Activated T-helper 1 cell treated with anti-CD3 and anti-CD28 coated beads, Interleukin-12 subunit alpha, Interleukin-12 subunit beta, Interleukin-2, Interleukin-4 antibody, amounts not matched to agents 30 ng/mL and 10 ng/mL and 1 ng/mL, durations not matched to agents 14 hours and 24 hours and 36 hours (primary cell): ENCODE measurements at regions not wholly inside any gene's neighbourhood (a gene's known extent, or its start where the extent isn't known, plus 50 kb on each side); places are given as distances from the start of the nearest gene placed in this dataset.

Experiments used
- DNase-seq: peaks from one replicate; pipeline ENCODE4 v3.0.0; 2021; ENCODE audit warnings: low spot score
- H3K27ac Mint-ChIP-seq: one replicate; pipeline ENCODE4 v1.8.0; 2021; ENCODE audit warnings: mild to moderate bottlenecking, mixed read lengths
- H3K27me3 Mint-ChIP-seq: one replicate; pipeline ENCODE4 v1.8.0; 2022; ENCODE audit warnings: mild to moderate bottlenecking, moderate library complexity, mixed read lengths; ENCODE audit not compliant: insufficient read depth
- H3K36me3 Mint-ChIP-seq: one replicate; pipeline ENCODE4 v1.8.0; 2021; ENCODE audit warnings: low read depth, mixed read lengths
- H3K4me1 Mint-ChIP-seq: one replicate; pipeline ENCODE4 v1.8.0; 2021; ENCODE audit warnings: low read depth, mixed read lengths
- H3K4me3 Mint-ChIP-seq: one replicate; pipeline ENCODE4 v1.8.0; 2021; ENCODE audit warnings: mild to moderate bottlenecking, moderate library complexity, mixed read lengths
- H3K9me3 Mint-ChIP-seq: one replicate; pipeline ENCODE4 v1.8.0; 2021; ENCODE audit warnings: mixed read lengths
- intact Hi-C: fragments of 100-400 bp; cut with micrococcal nuclease; formaldehyde crosslinking; loops from one replicate; pipeline ENCODE4 v1.15.1; 2024

DNA sequence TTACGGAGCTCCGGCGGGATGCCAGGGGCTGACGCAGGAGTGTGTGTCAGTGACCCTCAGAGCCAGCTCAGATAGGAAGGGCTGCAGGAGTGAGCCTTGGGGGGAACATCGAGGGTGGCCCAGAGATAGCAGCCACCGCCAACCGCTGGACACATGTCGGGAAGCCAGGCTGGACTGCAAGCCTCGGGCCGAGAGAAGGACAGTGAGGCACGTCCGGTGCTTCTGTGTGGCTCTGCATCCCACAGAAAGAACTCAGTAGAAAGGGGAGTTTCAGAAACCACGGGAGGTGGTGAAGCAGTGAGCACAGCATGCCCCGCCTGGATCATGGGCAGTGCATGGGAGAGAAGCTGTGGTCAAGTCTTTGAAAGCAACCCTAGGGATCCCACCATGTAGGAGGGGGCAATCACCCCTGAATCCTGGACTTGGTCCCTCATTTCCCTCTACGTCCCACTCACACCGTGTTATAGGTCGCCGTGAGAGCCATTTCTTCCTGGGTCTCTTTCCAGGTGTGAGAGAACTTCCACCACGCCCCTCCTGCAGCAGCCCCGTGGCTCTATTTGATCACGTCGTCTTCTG is 383.7 kb upstream of the CDH4 start:
- DNase-seq = no peak
- Mint-ChIP-seq H3K9me3 (no peaks in the 10 kb centered on the region), H3K4me1 (no peaks in the 10 kb centered on the region), H3K4me3 (no peak overlapping the region), H3K27me3 (no peaks in the 10 kb centered on the region), H3K27ac (no peak overlapping the region), H3K36me3 (no peaks in the 10 kb centered on the region)
- intact Hi-C loops = no loop called here

DNA sequence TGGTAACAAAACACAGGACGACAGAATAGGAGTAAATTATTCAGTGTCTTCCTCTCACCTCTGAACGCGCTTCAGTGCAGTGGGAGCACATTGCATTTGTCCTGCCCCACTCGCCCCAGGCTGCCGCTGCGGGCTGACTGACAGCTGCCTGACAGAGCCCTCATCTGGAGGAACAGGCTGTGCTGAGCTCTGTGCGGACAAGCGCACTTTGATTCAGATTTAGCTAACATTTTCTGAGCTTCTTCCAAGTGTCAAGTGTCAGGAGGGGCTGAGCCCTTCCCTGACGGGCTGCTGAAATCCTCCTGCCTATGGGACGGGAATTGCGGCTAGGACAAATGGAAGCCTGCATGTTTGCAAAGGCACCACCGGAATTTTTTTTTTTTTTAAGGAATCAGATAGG is 383.0 kb upstream of the CDH4 start:
- intact Hi-C loops = no loop called here
- Mint-ChIP-seq H3K27ac (no peak overlapping the region), H3K4me1 (no peaks in the 10 kb centered on the region), H3K9me3 (no peaks in the 10 kb centered on the region), H3K4me3 (no peak overlapping the region), H3K36me3 (no peaks in the 10 kb centered on the region), H3K27me3 (no peaks in the 10 kb centered on the region)
- DNase-seq = no peak

DNA sequence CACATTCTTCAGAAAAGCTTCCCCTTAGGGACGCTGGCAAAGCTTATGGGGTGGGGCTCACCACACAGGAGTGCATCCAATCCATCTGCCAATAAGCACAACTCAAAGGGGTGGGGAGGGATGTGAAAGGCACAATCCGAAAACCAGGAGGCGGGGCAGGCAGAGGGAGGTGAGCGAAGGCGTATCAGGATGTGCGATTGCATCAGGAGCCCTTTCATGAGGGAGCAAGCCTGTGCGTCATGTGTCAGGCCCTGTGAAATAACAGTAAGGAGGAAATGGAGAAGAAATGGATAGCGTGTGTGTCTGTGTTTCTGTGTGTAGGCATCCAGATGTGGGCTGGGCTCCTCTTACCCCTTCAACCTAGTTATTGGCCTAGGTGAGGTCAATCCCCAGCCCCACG is 382.4 kb upstream of the CDH4 start:
- intact Hi-C loops = no loop called here
- Mint-ChIP-seq H3K4me1 (no peaks in the 10 kb centered on the region), H3K27me3 (no peaks in the 10 kb centered on the region), H3K4me3 (no peak overlapping the region), H3K9me3 (no peaks in the 10 kb centered on the region), H3K36me3 (no peaks in the 10 kb centered on the region), H3K27ac (no peak overlapping the region)
- no peak for DNase-seq

- intact Hi-C loops = no loop called here
- Mint-ChIP-seq H3K27ac (no peak overlapping the region), H3K36me3 (no peaks in the 10 kb centered on the region), H3K9me3 (no peaks in the 10 kb centered on the region), H3K4me1 (no peaks in the 10 kb centered on the region), H3K4me3 (no peak overlapping the region), H3K27me3 (no peaks in the 10 kb centered on the region)
- DNase-seq = no peak
These were observed 382.0 kb upstream of the CDH4 start for GRCh38 chr20:60870040-60870439.

DNA sequence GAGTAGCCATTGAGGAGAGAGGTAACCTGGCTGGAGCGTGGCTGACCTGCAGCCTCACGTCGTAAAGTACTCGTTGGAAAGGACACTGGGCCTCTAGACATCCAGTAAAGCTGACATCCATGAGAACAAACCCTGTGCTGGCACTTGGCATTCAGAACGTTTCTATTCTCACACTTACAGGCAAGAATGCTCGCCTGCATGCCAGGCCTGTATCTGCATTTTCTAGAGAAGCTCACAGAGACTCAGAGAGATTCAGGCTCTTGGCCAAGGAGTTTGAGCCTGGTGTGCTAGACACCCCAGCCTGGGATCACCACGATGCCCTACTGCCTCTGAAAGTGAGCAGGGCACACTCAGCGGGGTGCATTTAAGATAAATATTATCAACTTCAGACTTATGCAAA is 379.8 kb upstream of the CDH4 start:
- Mint-ChIP-seq H3K27ac (no peak overlapping the region), H3K4me3 (no peak overlapping the region), H3K4me1 (no peaks in the 10 kb centered on the region), H3K9me3 (no peaks in the 10 kb centered on the region), H3K27me3 (no peaks in the 10 kb centered on the region), H3K36me3 (no peaks in the 10 kb centered on the region)
- DNase-seq = no peak
- intact Hi-C loops = no loop called here

GRCh38 chr20:60877071-60877857 is 374.8 kb upstream of the CDH4 start:
- Mint-ChIP-seq H3K27me3 (no peaks in the 10 kb centered on the region), H3K4me3 (no peak overlapping the region), H3K4me1 (no peaks in the 10 kb centered on the region), H3K27ac (no peak overlapping the region), H3K36me3 (no peaks in the 10 kb centered on the region), H3K9me3 (no peaks in the 10 kb centered on the region)
- intact Hi-C loops = no loop called here
- DNase-seq = no peak

DNA sequence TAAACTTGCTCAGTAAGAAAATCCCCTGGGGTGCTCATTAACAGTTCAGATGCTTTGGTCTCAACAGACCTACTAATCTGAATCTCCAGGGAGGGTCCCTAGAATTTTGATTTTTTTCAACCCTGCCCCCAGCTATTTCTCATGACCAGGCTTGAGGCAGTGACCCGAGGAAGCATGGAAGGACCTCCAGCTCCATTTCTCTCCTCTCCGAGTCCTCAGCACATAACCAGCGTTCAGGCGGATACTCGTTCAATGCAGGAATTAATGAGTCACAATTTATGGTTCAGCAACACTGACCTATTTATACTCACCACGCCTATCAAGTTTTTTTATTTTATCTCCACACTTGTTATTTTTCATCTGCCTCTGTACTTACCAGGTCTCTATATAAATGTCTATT is 369.2 kb upstream of the CDH4 start:
- DNase-seq = no peak
- Mint-ChIP-seq H3K4me1 (no peaks in the 10 kb centered on the region), H3K36me3 (no peaks in the 10 kb centered on the region), H3K9me3 (no peaks in the 10 kb centered on the region), H3K27ac (no peak overlapping the region), H3K4me3 (no peak overlapping the region), H3K27me3 (no peaks in the 10 kb centered on the region)
- intact Hi-C loops = no loop called here

DNA sequence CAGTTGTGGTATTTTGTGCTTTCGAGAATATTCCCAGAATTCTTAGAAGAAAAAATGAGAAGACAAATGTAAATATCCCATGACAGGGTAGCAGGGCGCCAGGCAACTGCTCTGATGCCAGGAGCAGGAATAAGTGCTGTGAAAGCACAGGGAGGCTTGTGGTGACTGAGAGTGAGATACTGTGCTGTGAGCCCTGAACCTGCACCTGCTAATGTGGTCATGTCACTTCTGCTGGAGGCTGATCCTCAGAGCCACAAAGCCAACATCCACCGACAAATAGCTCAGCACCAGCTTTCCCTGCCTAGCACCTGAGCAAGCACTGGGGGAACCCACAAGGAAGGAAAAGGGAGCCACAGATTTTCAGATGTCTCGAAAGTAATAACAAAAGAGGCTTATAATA is 368.6 kb upstream of the CDH4 start:
- no peaks in the 10 kb centered on the region for H3K4me1 Mint-ChIP-seq

DNA sequence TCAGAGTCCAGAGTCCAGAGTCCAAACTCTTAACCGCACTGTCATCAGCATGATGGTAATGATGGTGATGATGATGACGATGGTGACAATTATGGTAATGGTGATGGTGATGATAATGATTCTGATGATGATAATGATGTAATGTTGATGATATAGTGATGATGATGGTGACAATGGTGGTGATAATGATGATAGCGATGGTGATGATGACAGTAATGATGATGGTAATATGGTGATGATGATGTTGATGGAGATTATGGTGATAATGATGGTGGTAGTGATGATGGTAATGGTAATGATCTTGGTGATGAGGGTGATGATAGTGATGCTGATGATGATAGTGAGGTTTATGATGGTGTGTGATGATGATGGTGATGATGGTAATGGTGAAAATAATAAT is 367.8 kb upstream of the CDH4 start:
- no peak overlapping the region for H3K4me3 Mint-ChIP-seq
- no peaks in the 10 kb centered on the region for H3K27me3 Mint-ChIP-seq
- DNase-seq = no peak
- intact Hi-C loops = no loop called here
- no peaks in the 10 kb centered on the region for H3K4me1 Mint-ChIP-seq
- no peak overlapping the region for H3K27ac Mint-ChIP-seq
- no peaks in the 10 kb centered on the region for H3K36me3 Mint-ChIP-seq
- no peaks in the 10 kb centered on the region for H3K9me3 Mint-ChIP-seq

More for the DNA sequence above, 368.6 kb upstream of the CDH4 start:
- intact Hi-C loops = no loop called here
- no peak for DNase-seq
- no peak overlapping the region for H3K27ac Mint-ChIP-seq
- H3K9me3 Mint-ChIP-seq = no peaks in the 10 kb centered on the region
- no peaks in the 10 kb centered on the region for H3K36me3 Mint-ChIP-seq
- no peaks in the 10 kb centered on the region for H3K27me3 Mint-ChIP-seq
- H3K4me3 Mint-ChIP-seq = no peak overlapping the region

GRCh38 chr20:60888771-60889170 is 363.3 kb upstream of the CDH4 start:
- no peaks in the 10 kb centered on the region for H3K27me3 Mint-ChIP-seq
- H3K9me3 Mint-ChIP-seq = no peaks in the 10 kb centered on the region
- H3K4me3 Mint-ChIP-seq = no peak overlapping the region
- H3K36me3 Mint-ChIP-seq = no peaks in the 10 kb centered on the region
- no peak overlapping the region for H3K27ac Mint-ChIP-seq
- H3K4me1 Mint-ChIP-seq = no peaks in the 10 kb centered on the region
- intact Hi-C loops = no loop called here
- DNase-seq = no peak

DNA sequence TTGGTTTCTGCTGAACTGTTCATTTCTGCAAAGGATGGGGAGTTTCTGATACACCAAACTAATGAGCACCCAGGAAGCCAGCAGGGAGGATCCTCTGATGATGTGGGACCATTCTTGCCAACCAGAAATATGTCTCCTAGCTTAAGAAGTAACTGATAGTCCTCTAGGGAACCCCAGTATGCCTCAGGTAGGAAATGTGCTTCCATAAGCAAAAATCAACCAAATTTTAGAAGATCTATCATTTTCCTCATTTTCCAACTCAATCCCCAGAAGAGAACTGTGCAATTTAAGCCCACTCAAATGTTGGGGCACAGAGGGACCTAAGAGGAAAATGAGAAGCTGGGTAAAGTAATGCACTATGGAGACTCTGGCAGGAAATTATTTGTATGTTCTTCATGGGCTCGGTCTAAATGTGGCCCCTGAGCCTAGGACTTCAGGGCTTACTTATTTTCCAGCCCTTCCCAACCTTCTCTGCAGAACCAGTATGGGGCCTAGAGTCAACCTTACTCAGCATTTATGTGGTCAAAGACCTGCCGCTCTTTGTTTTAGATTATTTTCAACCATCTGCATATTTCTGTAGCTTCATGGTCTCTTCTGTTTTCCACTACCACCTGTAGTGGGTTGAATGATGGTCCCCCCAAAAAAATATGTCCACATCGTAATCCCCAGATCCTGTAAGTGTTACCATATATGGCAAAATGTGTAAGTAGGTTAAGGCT is 359.8 kb upstream of the CDH4 start:
- no peak overlapping the region for H3K4me3 Mint-ChIP-seq
- no peaks in the 10 kb centered on the region for H3K27me3 Mint-ChIP-seq
- H3K4me1 Mint-ChIP-seq = no peaks in the 10 kb centered on the region
- no peak for DNase-seq
- intact Hi-C loops = no loop called here
- no peak overlapping the region for H3K27ac Mint-ChIP-seq
- H3K36me3 Mint-ChIP-seq = no peaks in the 10 kb centered on the region
- no peaks in the 10 kb centered on the region for H3K9me3 Mint-ChIP-seq

DNA sequence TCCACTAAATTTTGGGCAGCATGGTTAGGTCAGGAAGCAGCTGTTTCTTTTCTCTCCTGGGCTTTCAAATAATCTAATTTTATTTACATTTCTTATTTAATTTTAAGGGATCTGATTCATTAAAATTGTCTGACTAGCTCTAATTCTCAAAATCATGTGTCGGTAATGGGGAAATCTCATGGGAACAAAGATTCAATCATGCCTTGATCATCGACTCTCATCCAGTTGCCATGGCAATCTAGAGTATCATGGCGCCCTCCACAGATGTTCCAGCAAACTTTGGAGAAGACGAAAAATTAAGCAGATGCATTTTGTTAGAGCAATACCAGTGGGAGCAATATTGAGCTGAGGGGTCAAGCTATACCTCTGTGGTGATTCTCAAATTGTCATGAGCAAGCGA is 358.0 kb upstream of the CDH4 start:
- Mint-ChIP-seq H3K9me3 (no peaks in the 10 kb centered on the region), H3K4me1 (no peaks in the 10 kb centered on the region), H3K4me3 (no peak overlapping the region), H3K36me3 (no peaks in the 10 kb centered on the region), H3K27me3 (no peaks in the 10 kb centered on the region), H3K27ac (no peak overlapping the region)
- DNase-seq = no peak
- intact Hi-C loops = no loop called here

DNA sequence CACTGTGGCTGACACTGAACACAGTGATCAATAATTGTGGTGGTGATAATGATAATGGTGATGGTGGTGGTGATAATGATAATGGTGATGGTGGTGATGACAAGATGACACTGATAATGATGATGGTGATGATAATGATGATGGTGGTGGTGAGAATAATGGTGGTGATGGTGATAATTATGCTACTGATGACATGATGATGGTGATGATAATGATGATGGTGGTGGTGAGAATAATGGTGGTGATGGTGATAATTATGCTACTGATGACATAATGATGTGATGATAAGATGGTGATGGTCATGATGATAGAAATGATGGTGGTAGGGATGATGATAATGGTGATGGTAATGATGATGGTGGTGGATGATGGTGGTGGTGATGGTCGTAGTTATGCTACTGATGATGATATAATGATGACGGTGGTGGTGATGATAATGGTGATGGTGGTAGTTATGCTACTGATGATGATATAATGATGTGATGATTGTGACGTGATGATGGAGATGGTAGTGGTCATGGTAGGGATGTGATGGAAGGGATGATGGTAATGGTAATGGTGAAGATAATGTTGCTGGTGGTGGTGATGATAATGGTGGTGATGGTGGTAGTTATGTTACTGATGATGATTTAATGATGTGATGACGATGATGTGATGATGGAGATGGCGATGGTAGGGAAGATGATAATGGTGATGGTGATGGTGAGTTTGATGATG is 356.5 kb upstream of the CDH4 start:
- DNase-seq = no peak
- no peaks in the 10 kb centered on the region for H3K36me3 Mint-ChIP-seq
- intact Hi-C loops = no loop called here
- no peak overlapping the region for H3K4me3 Mint-ChIP-seq
- no peak overlapping the region for H3K27ac Mint-ChIP-seq
- H3K9me3 Mint-ChIP-seq = no peaks in the 10 kb centered on the region
- H3K27me3 Mint-ChIP-seq = no peaks in the 10 kb centered on the region
- no peaks in the 10 kb centered on the region for H3K4me1 Mint-ChIP-seq
